NCI-H82 (cell line): ENCODE measurements at regions not wholly inside any gene's neighbourhood (a gene's known extent, or its start where the extent isn't known, plus 50 kb on each side); places are given as distances from the start of the nearest gene placed in this dataset.

Experiments used
- DNase-seq: peaks from one replicate; lab custom pipeline; 2025; lab: John Stamatoyannopoulos, UW

DNA sequence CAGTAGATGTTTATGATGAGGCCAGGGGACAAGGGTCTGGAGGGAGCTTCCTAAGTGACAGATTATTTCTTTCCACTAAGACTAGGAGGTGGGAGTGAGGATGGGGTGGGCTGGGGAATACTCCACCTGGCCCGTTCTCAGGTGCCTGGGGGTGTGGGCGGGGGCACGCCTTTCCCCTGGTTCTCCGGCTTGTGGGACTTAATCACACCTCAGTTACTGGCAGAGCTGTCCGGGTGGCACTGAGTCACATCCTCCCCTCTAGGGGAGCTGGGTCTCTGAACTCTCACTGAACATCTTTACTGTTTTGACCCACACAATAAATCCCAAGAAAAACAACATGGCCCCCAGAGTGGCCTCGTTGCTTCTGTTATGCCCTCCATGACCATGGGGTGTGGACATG is 332.8 kb downstream of the MAF start:
- DNase-seq = no peak

DNA sequence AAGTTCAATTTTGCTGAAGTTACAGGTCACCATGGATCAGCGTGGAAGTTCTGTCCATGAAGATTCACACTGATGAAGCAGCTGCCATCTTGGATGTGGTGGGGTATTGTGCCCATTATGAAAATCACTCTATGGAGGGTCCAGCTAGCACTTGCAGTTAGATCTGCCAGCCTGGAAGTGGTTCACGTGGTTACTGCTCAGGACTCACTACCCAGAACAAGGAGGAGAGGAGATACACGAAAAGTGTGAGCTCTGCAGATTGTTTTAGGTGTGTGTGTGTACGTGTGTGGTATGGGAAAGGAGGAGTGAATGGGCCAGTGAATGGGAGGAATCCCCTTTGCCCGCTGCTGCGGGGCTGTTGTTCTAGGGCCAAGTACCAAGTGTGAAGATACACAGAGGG is 333.4 kb downstream of the MAF start:
- DNase-seq = no peak

DNA sequence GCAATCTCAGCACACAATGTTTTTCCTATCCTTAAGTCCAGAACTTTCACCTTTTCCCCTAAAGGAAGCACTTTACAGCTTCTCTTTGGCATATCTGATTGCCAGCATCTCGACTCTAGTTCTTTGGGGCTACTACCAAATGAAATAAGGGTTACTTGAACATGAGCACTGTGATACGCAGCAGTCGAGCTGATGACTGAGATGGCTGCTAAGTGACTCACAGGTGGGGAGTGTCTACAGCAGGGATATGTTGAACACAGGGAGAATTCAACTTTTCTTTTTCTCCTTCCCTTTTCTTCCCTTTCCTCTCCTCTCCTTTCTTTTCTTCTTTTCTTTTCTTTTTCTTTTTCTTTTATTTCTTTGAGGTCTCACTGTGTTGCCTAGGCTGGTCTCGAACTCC is 334.8 kb downstream of the MAF start:
- no peak for DNase-seq

DNA sequence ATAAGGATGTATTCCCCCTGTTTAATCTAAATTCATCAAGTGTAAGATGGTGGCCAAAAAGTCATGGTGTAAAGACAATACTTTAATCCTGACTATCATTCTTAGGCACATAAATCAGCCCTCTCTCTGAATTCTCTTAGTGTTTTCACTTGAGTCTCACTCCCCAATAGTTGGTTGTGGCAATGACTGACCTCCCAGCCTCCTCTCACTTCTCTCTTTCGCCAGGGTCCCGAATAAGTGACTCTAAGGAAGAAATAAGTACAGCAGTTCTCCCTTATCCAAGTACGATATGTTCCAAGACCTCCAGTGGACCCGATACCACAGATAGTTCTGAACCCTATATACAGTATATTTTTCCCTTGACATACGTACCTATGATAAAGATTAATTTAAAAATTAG is 335.3 kb downstream of the MAF start:
- DNase-seq = no peak

DNA sequence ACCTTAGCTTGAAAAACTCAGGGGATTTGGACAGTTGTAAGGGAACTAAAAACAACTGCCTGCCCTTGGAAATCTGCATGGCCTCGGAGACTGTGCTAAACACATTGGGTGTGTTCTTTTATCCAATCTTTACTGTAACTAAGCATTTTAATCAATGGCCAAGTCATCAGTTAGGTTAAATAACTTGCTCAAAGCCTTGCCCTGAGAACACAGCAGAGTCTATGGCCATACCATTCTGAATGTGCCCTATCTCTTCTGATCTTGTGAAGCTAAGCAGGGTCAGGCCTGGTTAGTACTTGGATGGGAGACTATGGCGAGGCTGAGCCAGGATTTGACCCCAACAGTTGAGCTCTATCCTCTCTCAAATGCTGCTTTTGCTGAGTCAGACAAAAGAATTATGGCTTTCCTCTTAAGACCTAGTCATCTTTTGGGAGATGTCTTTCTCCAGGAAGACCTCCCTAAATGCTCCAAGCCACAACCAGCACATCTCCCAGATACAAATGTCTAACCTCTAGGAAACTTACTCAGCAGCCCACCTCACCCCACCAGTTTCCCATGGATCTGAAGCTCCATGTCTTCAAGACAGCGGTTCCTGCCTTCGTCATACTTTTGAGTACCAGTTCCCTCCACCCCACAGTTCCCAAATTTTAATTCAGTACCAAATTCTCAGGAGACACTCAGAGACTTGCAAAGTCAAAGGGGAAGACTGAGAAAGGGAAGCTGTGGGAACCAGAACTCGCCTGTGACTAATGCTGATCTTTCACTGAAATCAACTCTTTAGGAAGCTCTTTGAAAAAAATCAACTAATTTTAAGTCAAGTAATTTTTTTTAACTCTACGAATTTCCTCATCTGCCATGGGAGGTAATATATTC is 336.1 kb downstream of the MAF start:
- no peak for DNase-seq

DNA sequence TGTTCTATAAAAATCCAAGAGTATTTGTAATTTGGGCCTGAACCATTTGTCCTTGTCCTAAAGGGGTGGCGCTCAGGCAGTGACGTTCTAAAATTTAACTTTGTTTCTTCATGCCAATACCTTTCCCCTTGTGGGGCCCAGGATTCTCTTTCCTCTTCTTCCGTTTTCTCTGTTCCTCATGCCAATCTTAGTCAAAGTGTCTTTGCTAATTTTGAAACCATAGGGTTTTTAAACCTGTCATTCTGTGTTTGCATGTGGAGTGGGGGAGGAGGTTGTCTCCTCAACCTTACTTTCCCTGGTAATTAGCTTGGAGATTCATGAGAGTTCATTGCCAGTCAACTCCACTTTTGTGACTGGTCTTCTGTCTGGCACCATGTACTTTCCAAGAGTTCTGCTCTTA is 337.1 kb downstream of the MAF start:
- DNase-seq = no peak
